ENCODE measurements at regions not wholly inside any gene's neighbourhood (a gene's known extent, or its start where the extent isn't known, plus 50 kb on each side); places are given as distances from the start of the nearest gene placed in this dataset.

- POLR2A ChIA-PET: no interaction called here
- no peak for DNase-seq (ENCODE audit: low read depth)
- Histone ChIP-seq H3K4me3 (ENCODE audit: low read depth, low read length) (no peak overlapping the region), H3K36me3 (ENCODE audit: control insufficient read depth, insufficient read depth, low read length) (no peaks in the 10 kb centered on the region), H3K27me3 (ENCODE audit: control insufficient read depth, insufficient read depth, low read length) (no peaks in the 10 kb centered on the region)
- CTCF ChIA-PET: no interaction called here
- no peak for TF ChIP-seq CTCF (IDR thresholded peaks at IDR 0.05; ENCODE audit: insufficient read depth, low read depth, low read length)
Observed at GRCh38 chr3:191123946-191124345, 75.1 kb upstream of the OSTN start.

DNA sequence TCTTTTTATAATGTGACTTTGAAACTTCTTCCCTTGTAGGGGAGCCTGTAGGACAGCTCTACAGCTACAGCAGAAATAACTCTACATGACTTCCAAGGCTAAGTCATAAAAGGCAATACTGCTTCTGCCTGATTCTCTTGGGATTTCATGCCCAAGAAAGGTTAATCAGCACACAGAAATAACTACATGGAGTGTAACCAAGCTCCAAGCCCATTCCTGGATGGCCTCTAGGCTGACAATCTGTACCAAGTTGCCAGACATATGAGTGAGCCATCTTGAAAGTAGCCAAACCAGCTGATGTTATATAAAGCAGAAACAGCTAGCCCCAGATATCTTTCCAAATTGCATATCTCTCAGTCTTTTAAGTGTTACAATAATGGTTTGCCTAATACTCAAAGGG, 75.8 kb upstream of the OSTN start:
- Histone ChIP-seq H3K27me3 (ENCODE audit: control insufficient read depth, insufficient read depth, low read length) (no peaks in the 10 kb centered on the region), H3K4me3 (ENCODE audit: low read depth, low read length) (no peak overlapping the region), H3K36me3 (ENCODE audit: control insufficient read depth, insufficient read depth, low read length) (no peaks in the 10 kb centered on the region)
- ChIA-PET POLR2A (no interaction called here), CTCF (interaction anchor here (0.6 to 0.9 kb wide), 2 partner anchors 15 to 120 kb away, joined by 4 read pairs; no protein-coding TSS in a partner anchor)
- no peak for DNase-seq (ENCODE audit: low read depth)
- no peak for TF ChIP-seq CTCF (IDR thresholded peaks at IDR 0.05; ENCODE audit: insufficient read depth, low read depth, low read length)

- no peaks in the 10 kb centered on the region for H3K27me3 ChIP-seq (ENCODE audit: control insufficient read depth, insufficient read depth, low read length)
- ChIA-PET POLR2A (no interaction called here), CTCF (no interaction called here)
- no peak for DNase-seq (ENCODE audit: low read depth)
- no peaks in the 10 kb centered on the region for H3K36me3 ChIP-seq (ENCODE audit: control insufficient read depth, insufficient read depth, low read length)
- TF ChIP-seq CTCF (IDR thresholded peaks at IDR 0.05; ENCODE audit: insufficient read depth, low read depth, low read length): no peak
- H3K4me3 ChIP-seq (ENCODE audit: low read depth, low read length): no peak overlapping the region
Observed at GRCh38 chr3:191120447-191121298, 78.4 kb upstream of the OSTN start.

DNA sequence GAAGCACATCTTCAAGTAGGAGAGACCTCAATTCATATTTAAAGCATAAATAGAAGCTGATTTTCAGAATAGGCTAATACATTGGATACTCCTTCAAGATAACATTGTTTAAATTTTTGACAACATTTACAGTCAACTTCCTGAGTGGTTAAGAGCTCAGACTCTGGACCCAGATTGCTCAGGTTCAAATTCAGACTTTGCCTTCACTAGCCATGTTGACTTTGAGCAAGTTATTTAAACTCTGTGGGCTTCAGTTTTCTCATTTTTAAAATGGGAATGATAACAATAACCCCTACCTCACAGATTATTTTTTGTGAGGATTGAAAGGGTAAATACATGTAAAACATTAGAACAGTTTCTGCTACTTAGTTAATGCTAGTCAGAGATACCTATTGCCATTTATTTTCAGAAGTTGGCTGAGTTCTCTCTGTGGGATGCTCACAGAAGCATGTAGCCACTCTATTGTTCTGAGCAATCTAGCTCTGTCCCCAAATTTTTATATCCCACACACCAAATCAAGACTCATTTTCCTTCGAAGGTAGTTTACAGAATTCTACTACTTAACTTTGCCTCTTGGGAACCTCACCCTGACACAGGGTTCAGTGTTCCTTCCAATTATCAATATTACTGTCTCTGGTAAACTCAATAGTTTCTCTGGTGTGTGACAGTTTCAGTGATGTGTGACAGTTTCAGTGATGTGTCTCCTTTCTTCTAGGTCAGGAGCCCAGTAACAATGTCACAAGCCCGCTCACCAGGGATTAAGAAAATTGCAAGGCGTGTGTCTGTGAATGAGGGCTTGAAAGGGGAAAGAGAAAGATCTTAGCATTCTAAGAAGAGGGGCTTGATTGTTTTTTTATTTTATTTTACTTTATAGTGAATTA, 79.4 kb upstream of the OSTN start:
- CTCF ChIA-PET: interaction anchor here (1.0 kb wide), 1 partner anchor 14 kb away, joined by 3 read pairs; no protein-coding TSS in a partner anchor
- no peak for DNase-seq (ENCODE audit: low read depth)
- POLR2A ChIA-PET: no interaction called here
- H3K36me3 ChIP-seq (ENCODE audit: control insufficient read depth, insufficient read depth, low read length): no peaks in the 10 kb centered on the region
- no peaks in the 10 kb centered on the region for H3K27me3 ChIP-seq (ENCODE audit: control insufficient read depth, insufficient read depth, low read length)
- no peak overlapping the region for H3K4me3 ChIP-seq (ENCODE audit: low read depth, low read length)
- TF ChIP-seq CTCF (IDR thresholded peaks at IDR 0.05; ENCODE audit: insufficient read depth, low read depth, low read length): no peak

DNA sequence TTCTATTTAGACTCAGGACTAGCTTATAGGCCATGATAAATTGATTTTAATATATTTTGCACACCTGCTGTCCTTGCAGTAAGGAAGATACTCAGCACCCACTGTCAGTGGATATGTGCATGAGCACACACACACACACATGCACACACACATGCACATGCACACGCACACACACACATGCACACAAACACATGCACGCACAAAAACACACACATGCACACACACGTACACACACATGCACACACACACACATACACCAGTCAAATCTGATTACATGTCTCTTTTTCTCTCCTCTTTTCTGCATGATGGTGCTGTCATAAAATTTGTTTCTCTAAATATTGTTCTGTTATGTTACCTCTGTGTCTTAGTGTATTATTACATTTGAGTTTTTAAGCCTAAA, 87.3 kb upstream of the OSTN start:
- H3K27me3 ChIP-seq (ENCODE audit: control insufficient read depth, insufficient read depth, low read length): no peaks in the 10 kb centered on the region
- CTCF ChIA-PET: no interaction called here
- POLR2A ChIA-PET: no interaction called here
- no peaks in the 10 kb centered on the region for H3K36me3 ChIP-seq (ENCODE audit: control insufficient read depth, insufficient read depth, low read length)
- TF ChIP-seq CTCF (IDR thresholded peaks at IDR 0.05; ENCODE audit: insufficient read depth, low read depth, low read length): no peak
- no peak for DNase-seq (ENCODE audit: low read depth)
- no peak overlapping the region for H3K4me3 ChIP-seq (ENCODE audit: low read depth, low read length)
